H1 (cell line): ENCODE measurements at regions not wholly inside any gene's neighbourhood (a gene's known extent, or its start where the extent isn't known, plus 50 kb on each side); places are given as distances from the start of the nearest gene placed in this dataset.

ENCODE experiments used
- CTCF ChIA-PET: fragments of 300-600 bp; sonication (Branson Sonifier 250); formaldehyde crosslinking; loops from one replicate; lab custom pipeline; 2021; ENCODE audit not compliant: partially characterized antibody; lab: Charles Lee
- POLR2A ChIA-PET: fragments of 300-600 bp; sonication (Branson Sonifier 250); formaldehyde crosslinking; loops from one replicate; lab custom pipeline; 2021; ENCODE audit warnings: inconsistent platforms; ENCODE audit not compliant: partially characterized antibody; lab: Charles Lee
- DNase-seq, 2 experiments: peaks; one replicate each; pipeline versions ENCODE4 v3.0.0 to v3.0.0-alpha.2; 2010 to 2022; ENCODE audit warnings: low spot score in 2 of 2, low read depth in 1 of 2, mixed read lengths in 1 of 2
- FAIRE-seq: peaks from 2 replicates; lab custom pipeline; 2011; peaks lifted over from hg19 to GRCh38; lab: Jason Lieb, UNC
- H2AFZ ChIP-seq: 2 replicates; pipeline ENCODE4 v1.8.1; 2012; ENCODE audit warnings: low read length, inconsistent platforms
- H2AK5ac ChIP-seq: 2 replicates; pipeline ENCODE4 v1.6.1; 2013; ENCODE audit warnings: low read depth, low read length
- H2BK120ac ChIP-seq: replicated peaks from 2 replicates; pipeline ENCODE3; 2013; ENCODE audit warnings: low read depth, low read length, inconsistent platforms
- H2BK12ac ChIP-seq: 2 replicates; pipeline ENCODE4 v1.6.1; 2013; ENCODE audit warnings: low read depth, low read length
- H2BK15ac ChIP-seq: 2 replicates; pipeline ENCODE4 v1.6.1; 2013; ENCODE audit warnings: low read length
- H2BK20ac ChIP-seq: 2 replicates; pipeline ENCODE4 v1.6.1; 2013; ENCODE audit warnings: low read length
- H2BK5ac ChIP-seq: 2 replicates; pipeline ENCODE4 v1.6.1; 2013; ENCODE audit warnings: low read depth, low read length
- H3K14ac ChIP-seq: 2 replicates; pipeline ENCODE4 v1.6.1; 2013; ENCODE audit warnings: inconsistent platforms; ENCODE audit not compliant: insufficient read length
- H3K18ac ChIP-seq: 2 replicates; pipeline ENCODE4 v1.6.1; 2013; ENCODE audit warnings: low read length; ENCODE audit errors: extremely low read depth
- H3K23ac ChIP-seq: 2 replicates; pipeline ENCODE4 v1.6.1; 2013; ENCODE audit warnings: inconsistent platforms; ENCODE audit not compliant: insufficient read length
- H3K23me2 ChIP-seq: 2 replicates; pipeline ENCODE4 v1.6.1; 2013; ENCODE audit warnings: low read depth, low read length
- H3K27ac ChIP-seq: 2 replicates; pipeline ENCODE4 v1.6.1; 2011; ENCODE audit warnings: low read depth, low read length, inconsistent platforms
- H3K27me3 ChIP-seq, 4 experiments: replicated peaks in 1 of 4; 1 replicate in 1 of 4; 2 replicates in 3 of 4; pipeline versions ENCODE4 v1.6.1 to v1.8.1; 2011 to 2013; ENCODE audit warnings: low read length in 3 of 4, mild to moderate bottlenecking in 3 of 4, inconsistent platforms in 2 of 4, mixed read lengths in 2 of 4, moderate library complexity in 1 of 4; ENCODE audit not compliant: control insufficient read depth in 3 of 4, insufficient read depth in 3 of 4; ENCODE audit errors: extremely low read depth in 1 of 4
- H3K36me3 ChIP-seq, 4 experiments: 2 replicates each; pipeline versions ENCODE4 v1.6.1 to v1.8.1; 2011 to 2013; ENCODE audit warnings: mild to moderate bottlenecking in 4 of 4, low read length in 3 of 4, moderate library complexity in 2 of 4, control low read depth in 1 of 4, inconsistent platforms in 1 of 4; ENCODE audit not compliant: insufficient read depth in 4 of 4, control insufficient read depth in 2 of 4
- H3K4ac ChIP-seq: replicated peaks from 2 replicates; pipeline ENCODE3; 2013; ENCODE audit warnings: low read length, low read depth, mixed read lengths, inconsistent platforms; ENCODE audit not compliant: insufficient read length
- H3K4me1 ChIP-seq, 4 experiments: replicated peaks in 1 of 4; 1 replicate in 1 of 4; 2 replicates in 3 of 4; pipeline versions ENCODE4 v1.6.1 to v1.8.1; 2011 to 2013; ENCODE audit warnings: low read length in 3 of 4, inconsistent platforms in 2 of 4, mixed read lengths in 1 of 4; ENCODE audit not compliant: insufficient read depth in 4 of 4, control insufficient read depth in 3 of 4
- H3K4me2 ChIP-seq, 2 experiments: 2 replicates each; pipeline versions ENCODE4 v1.6.1 to v1.8.1; 2011 to 2013; ENCODE audit warnings: low read depth in 2 of 2, low read length in 2 of 2, control low read depth in 1 of 2, inconsistent platforms in 1 of 2, mild to moderate bottlenecking in 1 of 2; ENCODE audit not compliant: insufficient read depth in 1 of 2
- H3K4me3 ChIP-seq, 4 experiments: fragments of 200-600, 300-600 bp in 1 of 4; sonication (generic), shearing (Covaris generic), sonication (Bioruptor Twin) in 1 of 4; 2 replicates each; pipeline versions ENCODE4 v1.5.1 to v1.8.1; 2011 to 2016; ENCODE audit warnings: low read length in 4 of 4, low read depth in 3 of 4, control low read depth in 2 of 4, inconsistent platforms in 2 of 4, mild to moderate bottlenecking in 2 of 4, mixed read lengths in 1 of 4, moderate library complexity in 1 of 4; ENCODE audit not compliant: insufficient read depth in 2 of 4; ENCODE audit errors: extremely low read depth in 1 of 4
- H3K56ac ChIP-seq: replicated peaks from 2 replicates; pipeline ENCODE3; 2013; ENCODE audit warnings: low read depth, mild to moderate bottlenecking, mixed read lengths, low read length, inconsistent platforms; ENCODE audit not compliant: insufficient read length
- H3K79me1 ChIP-seq: 2 replicates; pipeline ENCODE4 v1.6.1; 2013; ENCODE audit warnings: low read depth, low read length, control low read depth
- H3K79me2 ChIP-seq, 2 experiments: 2 replicates each; pipeline versions ENCODE4 v1.6.1 to v1.8.1; 2012 to 2013; ENCODE audit warnings: low read length in 2 of 2, mild to moderate bottlenecking in 2 of 2, inconsistent platforms in 1 of 2; ENCODE audit not compliant: insufficient read depth in 2 of 2, control insufficient read depth in 1 of 2
- H3K9ac ChIP-seq, 4 experiments: replicated peaks in 1 of 4; 1 replicate in 1 of 4; 2 replicates in 3 of 4; pipeline versions ENCODE4 v1.6.1 to v1.8.1; 2011 to 2013; ENCODE audit warnings: low read depth in 3 of 4, low read length in 3 of 4, control low read depth in 2 of 4, mild to moderate bottlenecking in 2 of 4, moderate library complexity in 2 of 4, inconsistent platforms in 1 of 4; ENCODE audit errors: extremely low read depth in 1 of 4
- H3K9me3 ChIP-seq, 2 experiments: 2 replicates each; pipeline versions ENCODE4 v1.6.1 to v1.8.1; 2012 to 2013; ENCODE audit warnings: mild to moderate bottlenecking in 2 of 2, moderate library complexity in 2 of 2, control low read depth in 1 of 2, inconsistent platforms in 1 of 2, low read depth in 1 of 2, low read length in 1 of 2, mixed read lengths in 1 of 2; ENCODE audit not compliant: insufficient read depth in 2 of 2
- H4K20me1 ChIP-seq, 2 experiments: replicated peaks in 1 of 2; 2 replicates each; pipeline versions ENCODE3 to v1.8.1; 2011 to 2013; ENCODE audit warnings: inconsistent platforms in 2 of 2, low read length in 2 of 2, mild to moderate bottlenecking in 1 of 2; ENCODE audit not compliant: insufficient read depth in 2 of 2, control insufficient read depth in 1 of 2
- H4K5ac ChIP-seq: 2 replicates; pipeline ENCODE4 v1.6.1; 2013; ENCODE audit warnings: low read length, low read depth, mixed read lengths, inconsistent platforms; ENCODE audit not compliant: insufficient read length
- H4K8ac ChIP-seq: 2 replicates; pipeline ENCODE4 v1.8.0; 2013; ENCODE audit warnings: mild to moderate bottlenecking, moderate library complexity, low read length, inconsistent platforms; ENCODE audit not compliant: insufficient read depth; ENCODE audit errors: extremely low read depth
- H4K91ac ChIP-seq: replicated peaks from 2 replicates; pipeline ENCODE3; 2013; ENCODE audit warnings: low read length, mixed read lengths, inconsistent platforms; ENCODE audit not compliant: insufficient read length
- ASH2L ChIP-seq: fragments of 200-600, 300-600 bp; sonication (generic); IDR thresholded peaks from one replicate; pipeline ENCODE4 v1.7.1; 2017; ENCODE audit warnings: low read length
- BRCA1 ChIP-seq: IDR thresholded peaks from 2 replicates; pipeline ENCODE4 v1.6.1; 2012; ENCODE audit warnings: low read depth, low read length, improper control_type of control experiment
- CTCF ChIP-seq, 3 experiments: IDR thresholded peaks; 1 replicate in 2 of 3; 2 replicates in 1 of 3; pipeline versions ENCODE4 v1.5.1 to v1.6.1; 2011; ENCODE audit warnings: low read length in 3 of 3, mild to moderate bottlenecking in 3 of 3, inconsistent platforms in 2 of 3, low read depth in 1 of 3, moderate library complexity in 1 of 3; ENCODE audit not compliant: insufficient read depth in 1 of 3; ENCODE audit errors: control extremely low read depth in 1 of 3
- EGR1 ChIP-seq: IDR thresholded peaks from 2 replicates; pipeline ENCODE4 v1.6.1; 2011; ENCODE audit warnings: low read depth, low read length, borderline replicate concordance
- EZH2 ChIP-seq: fragments of 200-600 bp; sonication (generic); IDR thresholded peaks from 2 replicates; pipeline ENCODE4 v1.7.1; 2012; ENCODE audit warnings: low read depth, mild to moderate bottlenecking, moderate library complexity, low read length, inconsistent platforms; ENCODE audit not compliant: severe bottlenecking
- FOSL1 ChIP-seq: IDR thresholded peaks from 2 replicates; pipeline ENCODE4 v1.6.1; 2011; ENCODE audit warnings: mild to moderate bottlenecking, low read depth, low read length, moderate library complexity; ENCODE audit not compliant: insufficient read depth
- KDM1A ChIP-seq: fragments of 200-600, 300-600 bp; sonication (generic); IDR thresholded peaks from 2 replicates; pipeline ENCODE4 v1.7.1; 2016; ENCODE audit warnings: mild to moderate bottlenecking, low read length, borderline replicate concordance
- KDM4A ChIP-seq: IDR thresholded peaks from one replicate; pipeline ENCODE4 v1.7.1; 2012; ENCODE audit warnings: low read depth, mild to moderate bottlenecking, moderate library complexity, low read length, inconsistent platforms; ENCODE audit not compliant: severe bottlenecking
- MAX ChIP-seq: IDR thresholded peaks from 2 replicates; pipeline ENCODE4 v1.6.1; 2012; ENCODE audit warnings: inconsistent platforms
- RXRA ChIP-seq: IDR thresholded peaks from 2 replicates; pipeline ENCODE4 v1.6.1; 2011; ENCODE audit warnings: low read depth, mild to moderate bottlenecking, low read length, moderate library complexity; ENCODE audit not compliant: insufficient read depth
- TAF7 ChIP-seq: optimal IDR thresholded peaks from 2 replicates; pipeline ENCODE3; 2011; ENCODE audit warnings: low read depth, mild to moderate bottlenecking, inconsistent platforms, low read length, moderate library complexity, borderline replicate concordance
- WGBS, 2 experiments: shearing (Covaris generic) in 1 of 2; methylation state at CpG; one replicate each; pipeline versions ENCODE4 v1.1.6 to v1.1.7; 2013 to 2015; ENCODE audit warnings: low lambda C conversion rate in 2 of 2, mixed read lengths in 2 of 2, inconsistent platforms in 1 of 2, low coverage in 1 of 2, missing lambda C conversion rate in 1 of 2; ENCODE audit not compliant: insufficient replicate concordance in 2 of 2, insufficient coverage in 1 of 2, insufficient read length in 1 of 2; ENCODE audit errors: extremely low coverage in 1 of 2, missing lambda C conversion rate in 1 of 2; 5-methylcytosine and 5-hydroxymethylcytosine counted together

GRCh38 chr1:29967261-29967660 is 730.9 kb downstream of the PTPRU start:
- 90% methylated on average over 4 of the region's 4 CpGs; no CpG with 5 or more reads in 1 of the 2 experiments for WGBS, 2 experiments
- ChIA-PET CTCF (interaction anchor here (1.1 to 1.4 kb wide), 2 partner anchors 17 to 89 kb away, joined by 3 to 4 read pairs; no protein-coding TSS in a partner anchor), POLR2A (no interaction called here)
- H2BK5ac ChIP-seq = no peak overlapping the region
- no peaks in the 10 kb centered on the region for H4K20me1 ChIP-seq
- peak overlapping the region; percentile 38 for H4K91ac ChIP-seq
- peak in 1 of 2 experiments; percentile 35 for DNase-seq
- H3K79me2 ChIP-seq = no peaks in the 10 kb centered on the region
- H3K36me3 ChIP-seq = no peaks in the 10 kb centered on the region
- H3K23ac ChIP-seq = no peak overlapping the region
- no peak overlapping the region for H3K27ac ChIP-seq
- H3K4me1 ChIP-seq = peaks cover 0 to 5% (median 2%) of the 10 kb centered on the region in 4 experiments; a peak in 5 of 7 replicates
- no peak overlapping the region for H4K5ac ChIP-seq
- H2BK12ac ChIP-seq = no peak overlapping the region
- H2AK5ac ChIP-seq = no peak overlapping the region
- H4K8ac ChIP-seq = no peak overlapping the region
- no peak overlapping the region for H3K14ac ChIP-seq
- no peak overlapping the region for H3K9ac ChIP-seq
- H3K4me3 ChIP-seq = no peak overlapping the region
- no peaks in the 10 kb centered on the region for H3K23me2 ChIP-seq
- H2BK120ac ChIP-seq = no peak overlapping the region
- H3K56ac ChIP-seq = no peak overlapping the region
- H3K27me3 ChIP-seq = peaks cover 0 to 3% (median 0%) of the 10 kb centered on the region in 4 experiments; a peak in 2 of 7 replicates
- H2BK20ac ChIP-seq = no peak overlapping the region
- TF ChIP-seq EGR1 (no peak), FOSL1 (no peak), CTCF (IDR thresholded peaks at IDR 0.05; ENCODE audit: control extremely low read depth in 1 of 3, insufficient read depth in 1 of 3, low read depth in 1 of 3, low read length in 3 of 3) (no peak), KDM4A (no peak), TAF7 (no peak), BRCA1 (no peak), EZH2 (no peak), ASH2L (no peak), RXRA (no peak), KDM1A (no peak), MAX (no peak)
- no peak overlapping the region for H3K18ac ChIP-seq
- no peaks in the 10 kb centered on the region for H3K79me1 ChIP-seq
- H3K4me2 ChIP-seq = no peak overlapping the region
- H3K9me3 ChIP-seq = peaks cover 3 to 7% of the 10 kb centered on the region in 2 experiments; a peak in 3 of 4 replicates
- H2BK15ac ChIP-seq = no peak overlapping the region
- no peak overlapping the region for H3K4ac ChIP-seq
- FAIRE-seq = no peak
- H2AFZ ChIP-seq = no peak overlapping the region
